GM12872 (cell line): ENCODE measurements at regions not wholly inside any gene's neighbourhood (a gene's known extent, or its start where the extent isn't known, plus 50 kb on each side); places are given as distances from the start of the nearest gene placed in this dataset.

Source experiments
- CTCF ChIP-seq: IDR thresholded peaks from 3 replicates; pipeline ENCODE4 v1.5.1; 2011; ENCODE audit warnings: low read depth, mild to moderate bottlenecking, low read length, moderate library complexity; ENCODE audit not compliant: insufficient read depth

- no peak for TF ChIP-seq CTCF
Observed at GRCh38 chr5:18403941-18404438, 769.7 kb downstream of the TAF11L14 start.

- no peak for TF ChIP-seq CTCF
Observed at GRCh38 chr5:18420711-18421110, 786.5 kb downstream of the TAF11L14 start.

DNA sequence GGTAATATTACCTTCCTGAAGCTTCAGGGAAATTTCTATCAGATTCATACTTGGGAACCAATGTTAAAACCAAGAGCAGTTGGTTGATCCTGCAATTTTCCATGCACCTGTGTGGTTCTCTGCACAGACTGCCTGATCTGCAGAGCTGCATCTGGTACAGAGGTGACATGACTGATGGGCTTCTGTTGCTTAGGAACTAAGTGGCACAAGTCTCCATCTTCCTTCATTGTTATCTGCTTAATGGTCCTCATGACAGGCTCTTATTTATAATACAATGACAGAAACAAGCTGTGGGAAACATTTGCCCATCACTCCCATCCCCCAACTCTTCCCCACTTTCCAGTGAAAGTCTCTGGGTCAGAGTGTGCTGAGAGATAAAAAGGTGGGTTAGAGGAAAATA is 799.1 kb downstream of the TAF11L14 start:
- TF ChIP-seq CTCF, result no peak

GRCh38 chr5:18438126-18438525 is 803.9 kb downstream of the TAF11L14 start:
- TF ChIP-seq CTCF, result no peak

DNA sequence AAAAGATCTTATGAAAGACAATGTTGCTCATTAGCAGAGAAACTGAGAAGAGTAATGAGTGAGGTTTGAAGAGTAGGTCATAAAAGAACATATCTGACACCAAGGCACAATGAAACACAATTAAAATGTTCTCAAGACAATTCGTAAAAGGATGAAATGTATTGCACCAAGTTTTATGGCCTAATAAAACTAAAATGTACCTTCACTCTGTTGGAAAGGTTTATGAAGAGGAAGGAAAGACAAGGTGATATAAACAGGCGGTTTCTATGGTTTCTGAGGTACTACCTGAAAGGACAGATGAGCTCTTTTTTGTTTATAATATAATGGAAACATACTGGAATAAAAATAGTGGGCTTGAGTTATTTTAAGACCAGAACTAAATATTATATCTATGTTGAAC is 821.3 kb downstream of the TAF11L14 start:
- TF ChIP-seq CTCF, result no peak

DNA sequence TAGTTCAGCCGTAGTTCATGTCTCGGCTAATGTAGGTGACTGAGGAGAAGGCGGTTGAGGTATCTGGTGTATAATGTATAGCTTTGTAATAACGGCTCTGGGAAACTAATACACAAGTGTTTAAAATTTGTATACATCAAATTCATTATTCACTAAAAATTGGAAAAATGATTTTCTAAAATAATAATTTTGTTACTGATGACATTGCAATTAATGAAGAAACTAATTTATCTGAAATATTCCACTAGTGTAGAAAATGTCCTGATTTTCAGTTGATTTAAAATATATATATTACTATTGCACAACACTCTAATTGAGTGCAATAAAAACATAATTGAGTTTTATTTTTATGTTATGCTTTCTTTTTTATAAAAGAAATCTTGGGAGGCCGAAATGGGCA is 823.0 kb downstream of the TAF11L14 start:
- no peak for TF ChIP-seq CTCF

- TF ChIP-seq CTCF, result no peak
Observed at GRCh38 chr5:18461766-18462165, 827.5 kb downstream of the TAF11L14 start.
